ENCODE measurements at regions not wholly inside any gene's neighbourhood (a gene's known extent, or its start where the extent isn't known, plus 50 kb on each side); places are given as distances from the start of the nearest gene placed in this dataset.
"Not testable (repeated sequence)": the region's sequence is repeated elsewhere in the genome, so short reads cannot be mapped to it uniquely, and the experiment has no call there.

DNA sequence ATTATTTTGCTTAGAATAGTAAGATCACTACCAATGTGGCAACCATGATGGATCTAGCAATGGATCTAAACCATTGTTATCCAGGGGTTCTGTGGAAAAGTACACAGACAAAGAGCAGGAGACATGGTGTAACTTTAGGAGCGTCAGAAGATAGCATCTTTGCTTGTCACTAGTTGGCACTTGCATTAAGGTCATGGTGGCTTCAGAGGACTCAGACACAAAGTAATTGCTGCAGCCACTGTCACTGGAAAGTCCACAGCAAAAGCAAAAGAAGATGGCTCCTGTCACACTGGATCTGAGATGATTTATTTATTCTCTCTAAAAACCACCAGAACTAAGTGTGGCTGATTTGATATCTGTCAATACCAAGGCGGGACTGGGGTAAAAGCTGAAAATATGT is 93.3 kb upstream of the PCDH20 start:
- Mint-ChIP-seq H3K27me3 (ENCODE audit: low read depth, poor library complexity) (peaks cover 3% of the 10 kb centered on the region), H3K36me3 (ENCODE audit: low read depth) (no peaks in the 10 kb centered on the region), H3K9me3 (peaks cover 9% of the 10 kb centered on the region), H3K4me3 (no peak overlapping the region), H3K27ac (peak overlapping the region; percentile 20), H3K4me1 (peaks cover 6% of the 10 kb centered on the region)
- DNase-seq: no peak
- TF ChIP-seq CTCF (IDR thresholded peaks at IDR 0.05): no peak

- no peaks in the 10 kb centered on the region for H3K36me3 Mint-ChIP-seq (ENCODE audit: low read depth)
- no peak for TF ChIP-seq CTCF (IDR thresholded peaks at IDR 0.05)
- no peak overlapping the region for H3K4me3 Mint-ChIP-seq
These were observed 84.5 kb upstream of the PCDH20 start for GRCh38 chr13:61500176-61500575.

GRCh38 chr13:61495648-61496047 is 80.0 kb upstream of the PCDH20 start:
- no peak overlapping the region for H3K4me3 Mint-ChIP-seq
- DNase-seq: no peak
- no peak for TF ChIP-seq CTCF (IDR thresholded peaks at IDR 0.05)
- H3K27ac Mint-ChIP-seq: no peak overlapping the region
- H3K36me3 Mint-ChIP-seq (ENCODE audit: low read depth): no peaks in the 10 kb centered on the region
- peaks cover 4% of the 10 kb centered on the region for H3K27me3 Mint-ChIP-seq (ENCODE audit: low read depth, poor library complexity)
- H3K9me3 Mint-ChIP-seq: no peaks in the 10 kb centered on the region
- H3K4me1 Mint-ChIP-seq: no peaks in the 10 kb centered on the region

More at GRCh38 chr13:61500176-61500575, 84.5 kb upstream of the PCDH20 start:
- Mint-ChIP-seq H3K4me1 (no peaks in the 10 kb centered on the region), H3K9me3 (no peaks in the 10 kb centered on the region), H3K27ac (no peak overlapping the region), H3K27me3 (ENCODE audit: low read depth, poor library complexity) (peaks cover 4% of the 10 kb centered on the region)
- DNase-seq: no peak

- not testable (repeated sequence) for H3K9me3 Mint-ChIP-seq, H3K4me3 Mint-ChIP-seq
These were observed 77.9 kb upstream of the PCDH20 start for GRCh38 chr13:61493556-61493955.

GRCh38 chr13:61486496-61486895 is 70.8 kb upstream of the PCDH20 start:
- H3K27ac Mint-ChIP-seq: no peak overlapping the region
- no peak for TF ChIP-seq CTCF (IDR thresholded peaks at IDR 0.05)
- no peak overlapping the region for H3K4me3 Mint-ChIP-seq
- peaks cover 7% of the 10 kb centered on the region for H3K27me3 Mint-ChIP-seq (ENCODE audit: low read depth, poor library complexity)
- H3K4me1 Mint-ChIP-seq: no peaks in the 10 kb centered on the region
- H3K36me3 Mint-ChIP-seq (ENCODE audit: low read depth): no peaks in the 10 kb centered on the region
- no peaks in the 10 kb centered on the region for H3K9me3 Mint-ChIP-seq
- no peak for DNase-seq

More at GRCh38 chr13:61493556-61493955, 77.9 kb upstream of the PCDH20 start:
- not testable (repeated sequence) for H3K36me3 Mint-ChIP-seq (ENCODE audit: low read depth); H3K27ac Mint-ChIP-seq; H3K4me1 Mint-ChIP-seq; H3K27me3 Mint-ChIP-seq (ENCODE audit: low read depth, poor library complexity); DNase-seq

DNA sequence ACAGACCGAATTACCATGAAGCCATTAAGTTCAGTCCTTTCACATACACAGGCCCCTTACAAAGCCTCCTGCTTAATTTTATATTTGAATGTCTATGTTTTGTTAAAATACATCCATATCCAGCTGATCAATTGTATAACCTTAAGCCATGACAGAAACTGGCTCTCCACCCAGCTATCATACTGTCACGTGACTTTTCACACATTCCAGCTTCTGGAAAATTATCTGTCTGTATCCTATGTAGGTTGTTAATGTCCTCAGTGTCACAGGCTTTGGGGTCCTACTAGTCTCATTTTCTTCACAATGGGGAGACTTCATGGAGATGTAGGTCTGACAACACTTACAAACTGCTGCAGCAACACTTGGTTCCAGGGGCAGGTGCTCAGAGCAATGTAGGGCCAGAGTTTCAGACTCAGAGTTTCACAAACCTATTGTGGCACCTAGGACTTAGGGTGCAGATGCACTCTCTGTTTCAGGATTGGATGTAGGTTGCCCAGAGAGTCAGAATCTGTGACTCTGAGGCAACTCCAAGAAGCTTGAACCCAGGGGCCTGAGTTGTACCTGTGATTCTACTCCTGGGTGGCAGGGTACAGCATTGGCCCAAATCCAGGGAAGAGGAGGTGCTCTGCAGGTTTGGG is 69.6 kb upstream of the PCDH20 start:
- Mint-ChIP-seq H3K4me3 (no peak overlapping the region), H3K9me3 (no peaks in the 10 kb centered on the region), H3K27ac (no peak overlapping the region), H3K27me3 (ENCODE audit: low read depth, poor library complexity) (peaks cover 7% of the 10 kb centered on the region), H3K36me3 (ENCODE audit: low read depth) (no peaks in the 10 kb centered on the region), H3K4me1 (no peaks in the 10 kb centered on the region)
- TF ChIP-seq CTCF (IDR thresholded peaks at IDR 0.05): no peak
- DNase-seq: no peak
